T-helper 1 cell treated with Interleukin-12 subunit alpha and Interleukin-12 subunit beta and Interleukin-4 antibody, amounts not matched to agents 30 μg/mL and 1 μg/mL, for 36 hours (primary cell): ENCODE measurements at regions not wholly inside any gene's neighbourhood (a gene's known extent, or its start where the extent isn't known, plus 50 kb on each side); places are given as distances from the start of the nearest gene placed in this dataset.

Experiments
- H3K27ac Mint-ChIP-seq: one replicate; pipeline ENCODE4 v1.8.0; 2021; ENCODE audit warnings: mild to moderate bottlenecking, mixed read lengths
- H3K27me3 Mint-ChIP-seq: one replicate; pipeline ENCODE4 v1.8.0; 2021; ENCODE audit warnings: low read depth, mixed read lengths
- H3K36me3 Mint-ChIP-seq: one replicate; pipeline ENCODE4 v1.8.0; 2021; ENCODE audit warnings: low read depth, mixed read lengths
- H3K4me1 Mint-ChIP-seq: one replicate; pipeline ENCODE4 v1.8.0; 2021; ENCODE audit warnings: low read depth, mixed read lengths
- H3K4me3 Mint-ChIP-seq: one replicate; pipeline ENCODE4 v1.8.0; 2021; ENCODE audit warnings: mild to moderate bottlenecking, moderate library complexity, mixed read lengths
- H3K9me3 Mint-ChIP-seq: one replicate; pipeline ENCODE4 v1.8.0; 2021; ENCODE audit warnings: mixed read lengths

DNA sequence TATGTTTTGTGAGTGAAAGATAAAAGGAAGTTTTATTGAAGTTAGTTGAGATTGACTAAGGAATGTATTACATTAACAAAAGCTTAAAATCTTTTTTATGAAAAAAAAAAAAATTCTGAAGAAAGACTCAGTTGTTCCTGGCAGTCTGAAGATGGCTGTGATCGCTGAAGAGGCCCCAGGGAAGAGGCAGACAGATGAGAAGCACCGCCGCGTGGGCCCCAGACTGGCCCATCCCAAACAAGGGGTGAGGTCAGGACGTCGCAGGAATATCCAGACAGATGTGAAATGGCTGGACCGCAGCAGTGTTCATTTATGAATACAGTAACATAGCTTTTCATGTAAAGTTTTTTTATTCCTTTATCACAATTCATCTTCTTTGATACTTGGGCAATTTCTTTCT lies 194.2 kb downstream of the TBXT start:
- H3K4me3 Mint-ChIP-seq = no peak overlapping the region
- no peak overlapping the region for H3K27ac Mint-ChIP-seq
- H3K36me3 Mint-ChIP-seq = no peaks in the 10 kb centered on the region
- no peaks in the 10 kb centered on the region for H3K4me1 Mint-ChIP-seq
- no peaks in the 10 kb centered on the region for H3K27me3 Mint-ChIP-seq
- no peaks in the 10 kb centered on the region for H3K9me3 Mint-ChIP-seq

DNA sequence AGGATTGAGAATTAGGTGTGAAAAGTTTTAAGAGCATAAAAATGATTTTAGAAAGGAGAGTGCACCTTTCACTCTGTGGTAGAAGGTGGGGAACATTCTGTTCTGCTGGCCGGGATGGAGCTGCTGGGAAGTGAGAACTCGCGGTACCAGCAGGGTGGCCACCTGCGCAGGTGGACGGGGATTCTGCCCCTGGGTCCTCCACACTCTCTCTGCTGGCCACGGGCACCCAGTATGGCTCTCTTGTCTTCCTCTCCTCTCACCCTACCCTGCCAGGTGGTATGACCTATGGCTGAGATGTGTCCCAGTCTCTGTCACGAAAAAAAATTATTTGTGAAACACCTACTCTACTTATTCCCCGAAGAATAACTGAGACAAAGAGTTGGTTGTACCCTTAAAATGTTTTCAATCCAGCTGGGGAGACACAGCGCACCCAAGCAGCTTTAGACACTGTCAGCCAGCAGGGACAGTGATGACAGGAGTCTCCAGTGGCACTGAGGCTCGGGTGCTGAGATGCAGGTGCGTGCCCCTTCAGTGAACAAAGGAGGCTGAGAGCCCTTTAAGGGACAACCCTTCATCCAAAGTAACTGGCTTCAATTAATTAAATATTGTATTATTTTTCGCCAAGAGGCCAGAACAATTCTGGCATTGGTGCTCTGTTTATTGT lies 195.4 kb downstream of the TBXT start:
- H3K36me3 Mint-ChIP-seq = no peaks in the 10 kb centered on the region
- H3K9me3 Mint-ChIP-seq = no peaks in the 10 kb centered on the region
- no peaks in the 10 kb centered on the region for H3K27me3 Mint-ChIP-seq
- H3K4me3 Mint-ChIP-seq = no peak overlapping the region
- no peaks in the 10 kb centered on the region for H3K4me1 Mint-ChIP-seq
- no peak overlapping the region for H3K27ac Mint-ChIP-seq

DNA sequence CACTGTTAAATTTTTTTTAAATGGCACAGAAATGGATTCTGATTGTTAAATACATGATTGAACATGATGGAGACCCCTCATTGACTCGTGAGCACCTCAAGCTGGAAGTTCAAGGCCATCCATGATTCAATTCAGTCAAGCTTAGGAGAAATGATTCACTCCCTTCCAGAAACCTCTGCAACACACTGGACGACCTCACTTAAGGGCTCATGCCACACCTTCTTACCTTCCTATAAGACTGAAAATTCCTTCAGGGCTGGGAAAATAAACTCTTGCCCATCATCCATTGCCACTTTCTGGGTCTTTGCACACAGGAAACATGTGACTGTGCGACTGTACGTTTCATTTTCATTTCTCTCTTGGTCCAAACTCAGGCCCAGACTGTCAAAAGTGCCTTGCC lies 196.4 kb downstream of the TBXT start:
- H3K4me1 Mint-ChIP-seq = no peaks in the 10 kb centered on the region
- no peaks in the 10 kb centered on the region for H3K9me3 Mint-ChIP-seq
- no peaks in the 10 kb centered on the region for H3K27me3 Mint-ChIP-seq
- no peaks in the 10 kb centered on the region for H3K36me3 Mint-ChIP-seq
- H3K27ac Mint-ChIP-seq = no peak overlapping the region
- H3K4me3 Mint-ChIP-seq = no peak overlapping the region

DNA sequence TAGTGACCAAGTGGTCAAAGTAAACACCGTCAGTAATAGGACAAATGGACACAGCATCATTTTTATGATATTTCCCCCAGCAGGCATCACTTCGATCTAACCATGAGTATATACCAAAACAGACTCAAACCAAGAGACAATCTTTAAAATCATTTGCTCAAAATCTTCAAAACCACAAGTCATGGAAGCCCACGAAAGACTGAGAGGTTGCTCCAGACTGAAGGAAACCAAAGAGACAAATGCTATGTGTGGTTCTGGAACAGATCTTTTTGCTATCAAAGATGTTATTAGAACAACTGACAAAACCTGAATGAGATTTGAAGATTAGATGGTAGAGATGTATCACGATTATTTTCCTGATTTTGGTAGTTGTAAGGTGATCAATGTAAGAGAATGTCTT lies 197.7 kb downstream of the TBXT start:
- Mint-ChIP-seq H3K27me3 (no peaks in the 10 kb centered on the region), H3K27ac (no peak overlapping the region), H3K9me3 (no peaks in the 10 kb centered on the region), H3K36me3 (no peaks in the 10 kb centered on the region), H3K4me1 (no peaks in the 10 kb centered on the region), H3K4me3 (no peak overlapping the region)

DNA sequence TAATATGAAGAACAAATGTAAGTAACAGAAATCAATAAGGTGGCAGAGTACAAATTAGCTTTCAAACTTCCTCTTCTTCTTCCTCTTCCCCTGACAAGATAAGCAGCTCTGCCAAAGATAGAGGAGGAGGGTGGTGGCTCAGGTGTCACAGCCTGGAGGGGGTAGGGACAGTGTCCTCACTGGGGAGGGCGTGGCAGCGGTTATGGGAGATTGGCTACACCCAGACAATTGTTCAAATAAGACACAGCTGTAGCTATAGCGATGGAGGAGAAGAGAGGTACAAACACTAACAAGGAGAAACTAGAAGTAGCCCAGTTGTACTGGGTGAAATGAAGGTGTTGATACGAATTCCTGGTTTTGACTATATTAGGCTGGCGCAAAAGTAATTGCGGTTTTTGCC lies 198.5 kb downstream of the TBXT start:
- H3K27ac Mint-ChIP-seq = no peak overlapping the region
- no peaks in the 10 kb centered on the region for H3K27me3 Mint-ChIP-seq
- H3K36me3 Mint-ChIP-seq = no peaks in the 10 kb centered on the region
- H3K9me3 Mint-ChIP-seq = no peaks in the 10 kb centered on the region
- H3K4me3 Mint-ChIP-seq = no peak overlapping the region
- H3K4me1 Mint-ChIP-seq = no peaks in the 10 kb centered on the region

DNA sequence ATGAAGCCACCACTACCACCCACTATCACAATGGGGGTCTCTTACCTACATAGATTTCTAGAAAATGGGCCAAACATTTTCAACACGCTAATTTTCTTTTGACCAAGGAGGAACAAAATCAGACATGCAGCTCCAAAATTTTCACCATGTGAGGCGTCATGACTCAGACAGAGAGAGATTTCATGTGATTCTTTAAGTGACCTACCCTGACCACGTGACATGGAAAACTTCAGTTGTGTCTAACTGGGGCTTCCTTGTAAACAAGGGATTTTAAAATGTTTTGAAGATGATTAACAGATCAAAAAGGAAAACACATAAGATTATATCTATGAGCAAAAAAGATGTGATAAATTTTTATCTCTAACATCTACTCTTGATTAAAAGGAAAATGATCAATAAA lies 199.2 kb downstream of the TBXT start:
- no peak overlapping the region for H3K4me3 Mint-ChIP-seq
- no peaks in the 10 kb centered on the region for H3K9me3 Mint-ChIP-seq
- no peaks in the 10 kb centered on the region for H3K36me3 Mint-ChIP-seq
- H3K4me1 Mint-ChIP-seq = no peaks in the 10 kb centered on the region
- no peak overlapping the region for H3K27ac Mint-ChIP-seq
- H3K27me3 Mint-ChIP-seq = no peaks in the 10 kb centered on the region

DNA sequence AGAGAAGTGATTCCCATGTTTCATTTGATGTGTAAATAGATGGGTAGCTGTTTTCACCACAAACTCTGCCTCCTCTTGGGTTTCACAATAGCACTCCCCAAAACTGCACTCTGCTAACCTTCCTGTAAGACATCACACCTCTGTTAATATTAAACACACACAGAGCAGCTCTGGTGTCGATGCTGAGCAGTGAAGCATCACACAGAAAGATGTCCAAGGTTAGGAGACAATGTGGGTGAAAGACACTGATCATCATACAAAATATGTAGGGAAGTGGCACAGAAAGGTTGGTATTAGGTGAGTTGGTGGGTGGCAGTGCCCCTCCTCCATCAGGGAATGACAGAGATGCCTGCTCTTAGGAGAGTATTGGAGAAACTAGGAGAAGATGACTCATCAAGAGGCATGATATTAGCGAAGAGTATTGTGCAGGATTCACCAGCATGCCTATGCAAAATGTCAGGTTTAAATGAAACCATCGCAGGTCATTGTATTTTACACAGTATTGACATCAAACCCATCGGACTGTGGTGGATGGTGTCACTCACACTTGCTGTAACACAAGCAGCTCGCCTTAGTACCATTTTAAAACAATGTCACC lies 199.7 kb downstream of the TBXT start:
- no peak overlapping the region for H3K4me3 Mint-ChIP-seq
- H3K36me3 Mint-ChIP-seq = no peaks in the 10 kb centered on the region
- no peak overlapping the region for H3K27ac Mint-ChIP-seq
- H3K27me3 Mint-ChIP-seq = no peaks in the 10 kb centered on the region
- no peaks in the 10 kb centered on the region for H3K9me3 Mint-ChIP-seq
- no peaks in the 10 kb centered on the region for H3K4me1 Mint-ChIP-seq

DNA sequence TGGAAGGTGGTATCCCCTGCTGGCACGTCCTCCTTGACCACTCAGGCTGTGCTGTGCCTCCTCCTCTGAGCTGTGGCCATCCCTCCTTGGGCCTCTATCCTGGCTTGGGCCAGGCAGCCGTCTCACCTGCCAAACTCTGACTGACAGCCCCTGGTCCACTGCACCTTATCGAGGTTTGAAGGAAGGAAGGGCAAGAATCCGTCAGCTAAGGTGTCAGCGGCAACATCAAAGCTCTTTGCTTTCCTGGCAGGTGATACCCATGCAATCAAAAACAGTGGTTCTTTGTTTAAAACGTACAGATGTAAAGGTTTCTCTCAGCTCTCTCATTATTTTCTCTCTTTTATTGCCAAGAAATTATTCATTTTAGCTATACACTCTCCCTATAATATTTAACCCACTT lies 203.9 kb downstream of the TBXT start:
- H3K27ac Mint-ChIP-seq = no peak overlapping the region
- no peaks in the 10 kb centered on the region for H3K9me3 Mint-ChIP-seq
- no peak overlapping the region for H3K4me3 Mint-ChIP-seq
- H3K27me3 Mint-ChIP-seq = no peaks in the 10 kb centered on the region
- H3K4me1 Mint-ChIP-seq = no peaks in the 10 kb centered on the region
- no peaks in the 10 kb centered on the region for H3K36me3 Mint-ChIP-seq

DNA sequence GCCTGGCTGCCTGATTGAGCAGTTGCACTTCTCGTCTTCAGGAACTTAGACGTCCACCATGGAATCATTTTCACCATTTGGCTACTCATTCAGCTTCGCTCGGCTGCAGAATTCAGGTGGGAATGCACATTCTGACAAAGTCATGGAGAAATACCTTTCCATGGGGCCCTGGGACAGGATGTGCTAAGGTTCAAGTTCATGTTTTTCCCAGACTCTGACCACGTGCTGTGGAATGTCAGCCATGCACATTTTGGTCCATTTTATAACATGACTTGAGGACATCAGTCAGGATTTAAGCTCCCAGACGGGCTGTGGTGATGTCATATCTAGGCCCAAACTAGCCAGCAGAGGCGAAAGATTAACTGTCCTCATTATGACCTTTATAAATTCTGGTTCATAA lies 205.3 kb downstream of the TBXT start:
- no peak overlapping the region for H3K4me3 Mint-ChIP-seq
- no peaks in the 10 kb centered on the region for H3K9me3 Mint-ChIP-seq
- no peaks in the 10 kb centered on the region for H3K4me1 Mint-ChIP-seq
- no peaks in the 10 kb centered on the region for H3K36me3 Mint-ChIP-seq
- H3K27ac Mint-ChIP-seq = no peak overlapping the region
- H3K27me3 Mint-ChIP-seq = no peaks in the 10 kb centered on the region

DNA sequence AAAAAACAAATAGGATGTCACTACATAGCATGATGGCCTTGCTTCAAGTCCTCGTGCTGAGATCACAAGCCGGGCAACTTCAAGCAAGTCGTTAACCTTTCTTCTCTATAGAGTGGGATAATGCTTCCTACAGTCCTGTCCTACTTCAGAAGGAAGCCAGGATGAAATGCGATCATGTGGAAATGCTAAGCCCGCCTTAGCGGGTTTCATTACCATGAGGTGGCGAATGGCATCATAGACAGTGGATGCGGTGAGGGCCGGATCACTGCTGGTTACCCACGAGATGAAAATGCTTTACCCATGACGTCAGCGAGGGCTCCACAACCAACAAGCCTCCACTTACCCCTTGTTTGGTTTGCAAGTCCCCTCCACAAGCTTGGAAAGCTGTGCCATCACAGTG lies 206.4 kb downstream of the TBXT start:
- Mint-ChIP-seq H3K4me3 (no peak overlapping the region), H3K9me3 (no peaks in the 10 kb centered on the region), H3K27me3 (no peaks in the 10 kb centered on the region), H3K27ac (no peak overlapping the region), H3K4me1 (no peaks in the 10 kb centered on the region), H3K36me3 (no peaks in the 10 kb centered on the region)

DNA sequence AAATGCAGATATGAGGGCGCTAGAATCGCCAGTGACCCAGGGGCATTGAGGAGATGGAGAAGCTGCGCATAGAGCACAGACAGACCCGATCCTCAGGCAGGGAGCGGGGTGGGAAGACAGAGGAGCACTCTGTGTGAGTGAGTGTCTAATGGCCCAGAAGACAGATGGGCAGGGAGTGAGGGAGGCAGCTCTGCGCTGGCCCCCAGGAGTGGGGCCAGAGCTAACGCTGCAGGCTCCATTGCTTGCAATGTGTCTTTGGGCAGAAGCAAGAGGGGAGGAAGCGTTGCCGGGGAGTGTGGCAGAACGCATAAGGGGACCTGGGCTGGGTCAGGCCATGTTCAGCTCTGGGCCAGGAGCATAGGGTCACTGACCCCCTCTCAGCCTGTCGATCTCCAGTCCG lies 207.0 kb downstream of the TBXT start:
- H3K36me3 Mint-ChIP-seq = no peaks in the 10 kb centered on the region
- no peaks in the 10 kb centered on the region for H3K9me3 Mint-ChIP-seq
- H3K4me1 Mint-ChIP-seq = no peaks in the 10 kb centered on the region

DNA sequence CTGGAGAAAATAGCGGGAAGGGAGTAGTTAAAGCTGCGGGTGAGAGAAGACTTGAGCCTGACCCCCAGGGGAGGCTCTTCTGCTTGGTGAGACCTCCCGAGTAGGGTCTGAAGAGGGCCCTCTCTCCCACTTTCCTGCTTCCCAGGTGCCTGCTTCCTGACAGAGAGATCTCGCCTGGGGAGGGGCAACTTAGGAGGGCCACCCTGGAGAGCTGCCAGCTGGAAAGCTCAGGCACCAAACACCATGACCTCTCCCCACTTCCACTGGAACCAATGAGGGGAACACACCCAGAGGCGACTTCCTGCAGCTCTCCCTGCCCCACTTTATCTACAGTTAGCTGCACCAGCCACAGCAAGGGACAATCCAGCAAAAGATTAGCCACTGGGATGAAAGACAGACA lies 208.0 kb downstream of the TBXT start:
- Mint-ChIP-seq H3K4me1 (no peaks in the 10 kb centered on the region), H3K27me3 (no peaks in the 10 kb centered on the region), H3K27ac (no peak overlapping the region), H3K36me3 (no peaks in the 10 kb centered on the region), H3K9me3 (no peaks in the 10 kb centered on the region), H3K4me3 (no peak overlapping the region)

More for the DNA sequence above, 207.0 kb downstream of the TBXT start:
- Mint-ChIP-seq H3K27me3 (no peaks in the 10 kb centered on the region), H3K27ac (no peak overlapping the region), H3K4me3 (no peak overlapping the region)

DNA sequence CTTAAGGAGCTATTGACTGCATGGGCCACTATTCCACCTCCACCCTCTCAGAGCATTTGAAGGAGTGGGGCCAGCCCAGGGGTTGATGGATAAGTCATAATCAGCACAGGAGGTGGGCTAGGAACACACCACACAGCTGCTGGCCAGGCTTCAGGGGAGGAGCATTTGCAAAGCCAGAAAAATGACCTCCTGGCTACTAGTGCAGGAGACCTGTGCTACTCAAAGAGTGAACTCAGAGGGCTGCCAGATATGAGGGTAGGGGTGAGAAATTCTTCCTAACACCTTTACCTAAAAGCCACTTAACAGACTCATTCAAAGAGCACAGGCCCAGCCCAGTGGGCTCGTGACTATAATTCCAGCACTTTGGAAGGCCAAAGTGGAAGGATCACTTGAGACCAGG lies 210.8 kb downstream of the TBXT start:
- Mint-ChIP-seq H3K27ac (no peak overlapping the region), H3K9me3 (no peaks in the 10 kb centered on the region), H3K36me3 (no peaks in the 10 kb centered on the region), H3K4me3 (no peak overlapping the region), H3K4me1 (no peaks in the 10 kb centered on the region), H3K27me3 (no peaks in the 10 kb centered on the region)

DNA sequence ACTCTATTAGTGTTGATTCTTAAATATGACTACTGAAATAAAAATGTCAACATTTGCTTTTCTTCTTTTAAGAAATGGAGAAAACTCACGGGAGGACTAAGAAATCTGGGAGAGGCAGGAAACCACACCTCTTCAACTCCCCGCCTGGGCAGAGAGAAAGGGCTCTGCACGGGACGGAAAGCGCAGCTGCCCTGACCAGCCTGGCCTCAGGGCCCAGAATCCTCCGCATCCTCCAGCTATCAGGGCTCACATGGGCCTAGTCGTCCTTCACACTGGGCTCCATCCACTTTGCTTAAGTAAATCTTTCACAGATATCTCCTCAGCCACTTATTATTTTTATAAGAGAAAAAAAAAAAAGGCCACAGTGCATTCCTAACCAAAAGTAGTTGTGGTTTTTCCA lies 215.1 kb downstream of the TBXT start:
- H3K27ac Mint-ChIP-seq = no peak overlapping the region
- no peaks in the 10 kb centered on the region for H3K9me3 Mint-ChIP-seq
- no peak overlapping the region for H3K4me3 Mint-ChIP-seq
- no peaks in the 10 kb centered on the region for H3K36me3 Mint-ChIP-seq
- no peaks in the 10 kb centered on the region for H3K27me3 Mint-ChIP-seq
- H3K4me1 Mint-ChIP-seq = no peaks in the 10 kb centered on the region

DNA sequence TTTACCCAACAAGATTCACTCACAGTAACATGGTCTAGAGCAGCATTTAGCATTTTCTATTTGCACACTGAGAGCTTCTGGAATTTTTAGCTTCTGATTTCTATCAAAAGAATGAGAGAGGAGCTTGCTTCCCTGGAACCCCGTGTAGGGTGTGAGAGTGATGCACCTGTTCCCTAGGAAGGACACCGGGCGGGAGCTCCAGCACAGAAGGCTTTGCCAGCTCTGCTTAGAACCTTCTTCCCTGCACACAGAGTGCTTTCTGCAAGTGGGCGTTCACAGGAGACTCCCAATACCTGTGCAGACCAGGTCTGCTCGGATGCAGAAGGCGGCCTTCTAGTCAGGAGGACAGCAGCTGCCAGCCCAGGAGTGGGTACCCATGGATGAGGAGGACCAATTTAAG lies 217.3 kb downstream of the TBXT start:
- H3K4me3 Mint-ChIP-seq = no peak overlapping the region
- H3K27me3 Mint-ChIP-seq = no peaks in the 10 kb centered on the region
- H3K36me3 Mint-ChIP-seq = no peaks in the 10 kb centered on the region
- no peaks in the 10 kb centered on the region for H3K4me1 Mint-ChIP-seq
- no peak overlapping the region for H3K27ac Mint-ChIP-seq
- H3K9me3 Mint-ChIP-seq = no peaks in the 10 kb centered on the region

DNA sequence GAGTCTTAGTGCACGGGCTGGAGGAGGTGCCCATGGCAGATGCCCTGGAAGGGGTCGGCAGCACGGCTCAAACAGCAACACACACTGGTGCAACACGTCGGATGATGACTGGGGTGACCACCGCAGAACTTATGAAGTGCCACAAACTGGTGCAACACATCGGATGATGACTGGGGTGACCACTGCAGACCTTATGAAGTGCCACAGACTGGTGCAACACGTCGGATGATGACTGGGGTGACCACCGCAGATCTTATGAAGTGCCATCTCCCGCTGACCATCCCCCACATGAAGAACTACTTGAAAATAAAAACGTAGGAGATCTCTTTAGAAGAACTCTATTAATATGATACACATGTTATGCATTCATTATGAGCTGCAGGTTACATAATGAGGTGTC lies 218.3 kb downstream of the TBXT start:
- Mint-ChIP-seq H3K4me1 (no peaks in the 10 kb centered on the region), H3K4me3 (no peak overlapping the region), H3K36me3 (no peaks in the 10 kb centered on the region), H3K27me3 (no peaks in the 10 kb centered on the region), H3K27ac (no peak overlapping the region), H3K9me3 (no peaks in the 10 kb centered on the region)
